ENCODE measurements at regions not wholly inside any gene's neighbourhood (a gene's known extent, or its start where the extent isn't known, plus 50 kb on each side); places are given as distances from the start of the nearest gene placed in this dataset.

GRCh38 chr9:2359891-2360471 is 261.6 kb upstream of the VLDLR start:
- no peak for DNase-seq (ENCODE audit: low read depth)
- no peak overlapping the region for H3K4me3 ChIP-seq (ENCODE audit: control insufficient read depth, low read depth, low read length)
- no peak for TF ChIP-seq CTCF (conservative IDR thresholded peaks at IDR 0.05; ENCODE audit: control insufficient read depth, insufficient read depth, low read depth, low read length)

DNA sequence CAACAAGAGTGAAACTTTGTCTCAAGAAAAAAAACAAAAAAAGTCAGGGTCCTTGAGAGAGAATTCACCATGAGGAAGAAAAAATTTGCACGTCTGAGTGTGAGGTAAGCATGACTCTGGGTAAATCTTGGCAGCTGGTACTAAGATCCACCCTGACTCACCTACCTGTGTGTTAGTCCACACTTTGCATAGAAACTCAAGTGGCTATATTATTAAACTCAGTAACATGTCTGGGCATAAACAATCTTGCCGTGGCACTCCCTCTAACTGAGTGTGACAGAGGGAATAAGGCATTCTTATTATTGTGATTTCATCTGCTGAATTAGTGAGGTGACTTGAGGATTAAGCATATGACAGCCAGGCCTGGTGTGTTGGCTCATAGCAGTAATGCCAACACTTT is 259.4 kb upstream of the VLDLR start:
- H3K4me3 ChIP-seq (ENCODE audit: control insufficient read depth, low read depth, low read length): no peak overlapping the region
- no peak for TF ChIP-seq CTCF (conservative IDR thresholded peaks at IDR 0.05; ENCODE audit: control insufficient read depth, insufficient read depth, low read depth, low read length)
- DNase-seq (ENCODE audit: low read depth): no peak

- DNase-seq (ENCODE audit: low read depth): no peak
- H3K4me3 ChIP-seq (ENCODE audit: control insufficient read depth, low read depth, low read length): no peak overlapping the region
- no peak for TF ChIP-seq CTCF (conservative IDR thresholded peaks at IDR 0.05; ENCODE audit: control insufficient read depth, insufficient read depth, low read depth, low read length)
These were observed 258.3 kb upstream of the VLDLR start for GRCh38 chr9:2363138-2363745.

- H3K4me3 ChIP-seq (ENCODE audit: control insufficient read depth, low read depth, low read length): no peak overlapping the region
- no peak for DNase-seq (ENCODE audit: low read depth)
- TF ChIP-seq CTCF (conservative IDR thresholded peaks at IDR 0.05; ENCODE audit: control insufficient read depth, insufficient read depth, low read depth, low read length): no peak
These were observed 257.8 kb upstream of the VLDLR start for GRCh38 chr9:2363781-2364180.

DNA sequence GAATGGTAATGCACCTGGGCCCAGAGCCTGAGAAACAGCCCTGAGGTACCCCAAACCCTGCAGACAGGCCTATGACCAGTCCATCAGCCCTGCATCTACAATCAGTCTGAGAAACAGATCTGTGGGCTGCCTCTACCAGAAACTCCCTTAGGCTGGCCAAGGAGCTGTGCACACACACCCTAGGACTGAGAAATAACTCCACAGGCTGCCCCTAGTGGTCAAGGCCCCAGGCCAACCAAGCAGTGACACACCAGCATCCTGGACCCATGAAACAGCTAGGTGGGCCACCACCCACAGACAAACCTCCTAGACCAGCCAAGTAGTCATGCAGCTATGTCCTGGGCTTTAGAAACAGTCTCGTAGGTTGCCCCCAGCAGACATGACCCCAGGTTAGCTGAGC is 253.6 kb upstream of the VLDLR start:
- no peak for TF ChIP-seq CTCF (conservative IDR thresholded peaks at IDR 0.05; ENCODE audit: control insufficient read depth, insufficient read depth, low read depth, low read length)
- H3K4me3 ChIP-seq (ENCODE audit: control insufficient read depth, low read depth, low read length): no peak overlapping the region
- DNase-seq (ENCODE audit: low read depth): no peak

- no peak overlapping the region for H3K4me3 ChIP-seq (ENCODE audit: control insufficient read depth, low read depth, low read length)
- no peak for DNase-seq (ENCODE audit: low read depth)
- no peak for TF ChIP-seq CTCF (conservative IDR thresholded peaks at IDR 0.05; ENCODE audit: control insufficient read depth, insufficient read depth, low read depth, low read length)
These were observed 247.9 kb upstream of the VLDLR start for GRCh38 chr9:2373648-2374047.
